ENCODE measurements at regions not wholly inside any gene's neighbourhood (a gene's known extent, or its start where the extent isn't known, plus 50 kb on each side); places are given as distances from the start of the nearest gene placed in this dataset.

GRCh38 chr9:13447843-13448422 is 168.4 kb upstream of the MPDZ start:
- no peak for FAIRE-seq
- WGBS (ENCODE audit: low lambda C conversion rate) = 0% methylated on average over 3 of the region's 3 CpGs
- Histone ChIP-seq H3K27me3 (ENCODE audit: control insufficient read depth in 1 of 2, insufficient read depth in 2 of 2, low read length in 2 of 2) (0 out of 5 replicates have a peak, but pooled peaks cover 0 to 4% of the 10 kb centered on the region in 2 experiments), H2AFZ (ENCODE audit: low read length) (no peak overlapping the region), H4K20me1 (ENCODE audit: insufficient read depth, low read length) (no peaks in the 10 kb centered on the region), H3K79me2 (ENCODE audit: insufficient read depth, low read length) (no peaks in the 10 kb centered on the region), H3K9ac (ENCODE audit: insufficient read depth, low read depth, low read length) (no peak overlapping the region), H3K4me1 (ENCODE audit: insufficient read depth, low read length) (no peaks in the 10 kb centered on the region), H3K9me3 (ENCODE audit: low read length) (no peaks in the 10 kb centered on the region), H3K36me3 (replicated peaks in 1 of 2; ENCODE audit: control insufficient read depth in 1 of 2, insufficient read depth in 2 of 2, low read length in 2 of 2) (no peaks in the 10 kb centered on the region), H3K4me3 (replicated peaks in 1 of 3; ENCODE audit: insufficient read depth in 1 of 3, low read depth in 2 of 3, low read length in 3 of 3) (no peak overlapping the region), H3K4me2 (ENCODE audit: low read depth, low read length) (no peak overlapping the region), H3K27ac (ENCODE audit: extremely low read length, insufficient read depth, low read length) (no peak overlapping the region)
- no TSS peak for BruUV-seq (replicated peaks)
- in situ Hi-C loops (cut with HindIII; ENCODE audit: extremely low pct_ligation_motif_present, low pct_unique_long_range_greater_than_20kb) (no loop called here), intact Hi-C loops (cut with micrococcal nuclease; ENCODE audit: unreplicated experiment) (no loop called here)
- POLR2A ChIA-PET = no interaction called here
- no peak for ATAC-seq
- CTCF ChIA-PET (ENCODE audit: low intra/inter-chr PET ratio, low total read pairs) = no interaction called here
- TF ChIP-seq KLF15 (CRISPR knock-in tag; IDR thresholded peaks at IDR 0.05; ENCODE audit: borderline replicate concordance) (no peak), NR2F1 (CRISPR knock-in tag; IDR thresholded peaks at IDR 0.05) (no peak), FOXC1 (CRISPR knock-in tag; IDR thresholded peaks at IDR 0.05; ENCODE audit: borderline replicate concordance) (no peak), MXI1 (IDR thresholded peaks at IDR 0.05; ENCODE audit: borderline replicate concordance, low read depth, low read length) (no peak), RFX3 (CRISPR knock-in tag; IDR thresholded peaks at IDR 0.05) (no peak), ZGPAT (CRISPR knock-in tag; IDR thresholded peaks at IDR 0.05) (no peak), ZNF367 (CRISPR knock-in tag; IDR thresholded peaks at IDR 0.05; ENCODE audit: borderline replicate concordance) (no peak), ZNF549 (CRISPR knock-in tag; IDR thresholded peaks at IDR 0.05) (no peak)
- DNase-seq (ENCODE audit: low spot score) = no peak
